A673 (cell line): ENCODE measurements at regions not wholly inside any gene's neighbourhood (a gene's known extent, or its start where the extent isn't known, plus 50 kb on each side); places are given as distances from the start of the nearest gene placed in this dataset.

Source experiments
- BruUV-seq: library from RNA; stranded (reverse); fragments of 400-500 nt; replicated peaks from 2 replicates; lab custom pipeline; 2021; lab: Mats Ljungman, UMichigan
- CTCF ChIA-PET: fragments of 300-600 bp; sonication (Branson Sonifier 250); formaldehyde crosslinking; loops from one replicate; lab custom pipeline; 2022; ENCODE audit warnings: antibody characterized with exemption; lab: Charles Lee
- POLR2A ChIA-PET: fragments of 300-600 bp; sonication (Branson Sonifier 250); formaldehyde crosslinking; loops from one replicate; lab custom pipeline; 2022; ENCODE audit warnings: antibody characterized with exemption; ENCODE audit not compliant: low non-redundant PET; lab: Charles Lee
- DNase-seq: peaks from one replicate; pipeline ENCODE4 v3.0.0-alpha.2; 2015; ENCODE audit warnings: low spot score
- H3K27ac ChIP-seq: fragments of 200-600 bp; sonication (generic); 2 replicates; pipeline ENCODE4 v1.5.1; 2016; ENCODE audit warnings: mixed run types, low read depth, mild to moderate bottlenecking, mixed read lengths, antibody characterized with exemption, low read length; ENCODE audit not compliant: poor library complexity, severe bottlenecking
- H3K27me3 ChIP-seq: fragments of 200-600 bp; sonication (generic); replicated peaks from 2 replicates; pipeline ENCODE4 v1.6.1; 2017; ENCODE audit warnings: mixed run types, low read depth, mild to moderate bottlenecking, mixed read lengths, antibody characterized with exemption, low read length; ENCODE audit not compliant: insufficient read depth, poor library complexity
- H3K36me3 ChIP-seq: fragments of 200-600 bp; sonication (generic); 2 replicates; pipeline ENCODE4 v1.6.1; 2016; ENCODE audit warnings: mixed run types, mild to moderate bottlenecking, mixed read lengths, antibody characterized with exemption, low read length; ENCODE audit not compliant: insufficient read depth, poor library complexity, severe bottlenecking
- H3K4me1 ChIP-seq: fragments of 200-600 bp; sonication (generic); 2 replicates; pipeline ENCODE4 v1.6.1; 2017; ENCODE audit warnings: mixed run types, mild to moderate bottlenecking, mixed read lengths, antibody characterized with exemption, low read length; ENCODE audit not compliant: insufficient read depth, poor library complexity, severe bottlenecking
- H3K4me3 ChIP-seq: fragments of 200-600 bp; sonication (generic); 2 replicates; pipeline ENCODE4 v1.5.1; 2016; ENCODE audit warnings: low read depth, mixed run types, mild to moderate bottlenecking, mixed read lengths, low read length; ENCODE audit not compliant: poor library complexity, severe bottlenecking
- H3K9me3 ChIP-seq: fragments of 200-600 bp; sonication (generic); 2 replicates; pipeline ENCODE4 v1.6.1; 2016; ENCODE audit warnings: mixed run types, low read depth, mild to moderate bottlenecking, mixed read lengths, antibody characterized with exemption, low read length; ENCODE audit not compliant: poor library complexity, severe bottlenecking
- CTCF ChIP-seq: fragments of 300-800, 200-600 bp; sonication (generic); conservative IDR thresholded peaks from 2 replicates; pipeline ENCODE4 v1.5.1; 2017; ENCODE audit warnings: low read depth, mild to moderate bottlenecking, antibody characterized with exemption, low read length, moderate library complexity, mixed read lengths
- EZH2 ChIP-seq: fragments of 200-600 bp; sonication (generic); IDR thresholded peaks from 2 replicates; pipeline ENCODE4 v1.6.1; 2017; ENCODE audit warnings: borderline replicate concordance, low read depth, mild to moderate bottlenecking, mixed read lengths, antibody characterized with exemption, low read length; ENCODE audit not compliant: poor library complexity, severe bottlenecking
- intact Hi-C: fragments of 100-400 bp; cut with micrococcal nuclease; formaldehyde crosslinking; loops from one replicate; pipeline ENCODE4 v1.10.0; 2022; ENCODE audit not compliant: unreplicated experiment

- H3K4me1 ChIP-seq: no peaks in the 10 kb centered on the region
- intact Hi-C loops: no loop called here
- H3K9me3 ChIP-seq: no peaks in the 10 kb centered on the region
- DNase-seq: no peak
- H3K36me3 ChIP-seq: no peaks in the 10 kb centered on the region
- BruUV-seq: no TSS peak
- ChIA-PET POLR2A (no interaction called here), CTCF (no interaction called here)
- no peak overlapping the region for H3K27ac ChIP-seq
- no peak overlapping the region for H3K4me3 ChIP-seq
- TF ChIP-seq EZH2 (no peak), CTCF (no peak)
- H3K27me3 ChIP-seq: no peaks in the 10 kb centered on the region
These were observed 450.0 kb downstream of the TLE1 start for GRCh38 chr9:81239388-81239787.

- no TSS peak for BruUV-seq
- POLR2A ChIA-PET: no interaction called here
- no peak for TF ChIP-seq CTCF
- no peak for TF ChIP-seq EZH2
- intact Hi-C loops: no loop called here
- no peaks in the 10 kb centered on the region for H3K27me3 ChIP-seq
- no peak overlapping the region for H3K27ac ChIP-seq
- no peaks in the 10 kb centered on the region for H3K4me1 ChIP-seq
- no peak for DNase-seq
- CTCF ChIA-PET: no interaction called here
- no peaks in the 10 kb centered on the region for H3K36me3 ChIP-seq
- H3K9me3 ChIP-seq: no peaks in the 10 kb centered on the region
- no peak overlapping the region for H3K4me3 ChIP-seq
These were observed 451.6 kb downstream of the TLE1 start for GRCh38 chr9:81237565-81238231.

GRCh38 chr9:81234924-81235610, 454.3 kb downstream of the TLE1 start:
- Histone ChIP-seq H3K27me3 (no peaks in the 10 kb centered on the region), H3K9me3 (no peaks in the 10 kb centered on the region), H3K36me3 (no peaks in the 10 kb centered on the region), H3K27ac (no peak overlapping the region), H3K4me1 (no peaks in the 10 kb centered on the region), H3K4me3 (no peak overlapping the region)
- TF ChIP-seq EZH2: no peak
- TF ChIP-seq CTCF: no peak
- intact Hi-C loops: no loop called here
- DNase-seq: no peak
- no TSS peak for BruUV-seq
- CTCF ChIA-PET: no interaction called here
- POLR2A ChIA-PET: no interaction called here
